NCI-H526 treated with DMSO at 0.1 percent for 48 hours (cell line): ENCODE measurements at regions not wholly inside any gene's neighbourhood (a gene's known extent, or its start where the extent isn't known, plus 50 kb on each side); places are given as distances from the start of the nearest gene placed in this dataset.

Source experiments
- DNase-seq: peaks from one replicate; lab custom pipeline; 2025; lab: John Stamatoyannopoulos, UW

DNA sequence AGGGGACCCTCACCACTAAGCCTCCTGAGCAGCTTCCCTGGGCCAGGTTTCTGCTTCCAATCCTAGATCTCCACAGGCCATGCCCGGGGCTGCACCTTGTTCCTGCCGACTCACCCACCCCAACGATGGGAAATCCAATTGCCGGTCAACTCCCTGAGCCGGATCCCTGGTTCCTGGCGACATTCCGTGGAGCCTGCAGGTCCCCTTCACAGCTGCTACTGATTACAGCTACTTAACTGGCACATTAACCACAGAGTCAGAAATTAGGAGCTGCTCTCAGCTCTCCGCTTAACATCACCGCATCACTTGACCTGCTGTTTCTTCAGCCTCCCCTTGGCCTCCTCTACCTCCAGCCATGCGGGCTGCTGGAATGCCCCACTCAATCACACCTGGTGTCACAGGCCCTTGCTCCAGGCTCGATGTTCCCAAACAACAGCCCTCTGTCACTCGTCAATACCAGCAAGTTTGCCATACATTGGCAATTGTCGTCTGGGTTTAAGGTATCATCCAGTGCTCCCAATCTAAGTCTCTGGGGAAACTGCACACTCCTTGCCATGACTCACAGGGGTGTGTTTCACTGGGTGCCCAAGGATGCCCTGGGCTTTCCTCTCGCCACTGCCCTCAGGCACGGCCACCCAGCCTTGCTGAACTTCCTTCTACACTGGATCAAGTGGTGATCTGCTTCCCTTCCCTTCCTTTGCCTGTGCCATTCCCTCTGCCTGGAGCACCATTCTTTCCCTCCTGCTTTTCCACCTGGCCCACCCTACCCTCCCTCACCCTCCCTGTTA, 181.0 kb downstream of the MN1 start:
- no peak for DNase-seq

DNA sequence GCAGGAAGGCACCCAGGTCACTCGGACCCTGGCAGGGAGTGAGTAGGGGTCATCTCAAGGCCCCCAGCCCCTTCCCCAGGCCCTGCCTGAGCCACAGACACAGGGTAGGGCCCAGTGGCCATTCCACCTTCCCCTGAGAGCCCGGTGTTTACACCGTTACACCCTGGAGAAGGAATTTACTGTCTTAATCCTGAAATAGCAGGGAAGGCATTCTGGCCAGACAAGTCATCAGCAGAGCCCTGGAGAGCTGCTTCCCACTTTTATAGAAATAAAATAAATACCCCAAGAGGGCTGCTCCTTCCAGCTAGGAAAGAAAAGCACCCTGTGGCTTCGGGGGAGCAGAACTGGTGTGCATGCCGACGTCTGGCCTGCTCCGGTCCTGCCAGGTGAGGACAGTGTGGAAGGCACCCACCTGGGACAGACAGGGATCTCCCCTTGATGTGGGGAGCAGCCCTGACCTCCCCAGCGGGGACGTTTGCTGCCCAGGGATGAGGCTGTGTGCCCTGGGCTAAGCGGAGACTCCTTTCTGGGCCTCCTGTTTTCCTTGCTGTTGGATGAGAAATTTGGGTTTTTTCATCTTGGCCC, 180.0 kb downstream of the MN1 start:
- DNase-seq = no peak

DNA sequence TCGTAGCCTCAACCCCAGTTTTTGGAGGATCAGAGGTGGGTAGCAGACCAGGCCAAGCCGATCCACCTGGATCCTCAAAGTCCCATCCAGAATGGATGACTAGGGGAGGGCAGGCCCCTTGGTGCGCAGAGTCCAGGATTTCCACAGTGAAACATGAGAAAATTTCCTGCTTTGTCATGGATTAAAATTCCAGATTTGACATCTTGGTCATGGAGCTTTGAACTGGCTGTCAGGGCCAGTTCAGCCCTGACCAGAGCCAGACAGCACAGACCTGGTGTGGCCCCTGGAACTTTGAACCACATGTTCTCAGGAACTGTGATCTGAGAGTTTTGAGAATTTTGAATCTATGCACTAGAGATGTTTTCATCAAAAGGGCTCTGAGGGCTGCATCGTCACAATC, 177.5 kb downstream of the MN1 start:
- DNase-seq = no peak

DNA sequence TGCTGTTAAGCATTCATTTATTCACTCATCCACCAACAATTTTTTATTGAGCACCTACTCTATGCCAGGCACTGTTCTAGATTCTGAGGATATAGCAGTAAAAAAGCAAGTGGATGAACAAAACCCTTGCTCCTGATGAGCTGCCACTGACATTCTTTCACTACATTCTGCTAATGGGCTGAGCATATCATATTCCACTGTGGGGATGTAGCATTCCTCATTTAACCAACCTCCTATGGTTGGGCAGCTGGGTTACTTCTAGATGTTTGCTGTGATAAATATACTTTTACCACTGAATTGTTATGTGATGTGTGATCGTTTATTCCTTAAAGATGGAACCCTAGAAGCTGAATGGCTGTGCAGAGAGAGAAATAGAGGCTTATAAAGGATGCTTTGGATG, 176.9 kb downstream of the MN1 start:
- DNase-seq = no peak

DNA sequence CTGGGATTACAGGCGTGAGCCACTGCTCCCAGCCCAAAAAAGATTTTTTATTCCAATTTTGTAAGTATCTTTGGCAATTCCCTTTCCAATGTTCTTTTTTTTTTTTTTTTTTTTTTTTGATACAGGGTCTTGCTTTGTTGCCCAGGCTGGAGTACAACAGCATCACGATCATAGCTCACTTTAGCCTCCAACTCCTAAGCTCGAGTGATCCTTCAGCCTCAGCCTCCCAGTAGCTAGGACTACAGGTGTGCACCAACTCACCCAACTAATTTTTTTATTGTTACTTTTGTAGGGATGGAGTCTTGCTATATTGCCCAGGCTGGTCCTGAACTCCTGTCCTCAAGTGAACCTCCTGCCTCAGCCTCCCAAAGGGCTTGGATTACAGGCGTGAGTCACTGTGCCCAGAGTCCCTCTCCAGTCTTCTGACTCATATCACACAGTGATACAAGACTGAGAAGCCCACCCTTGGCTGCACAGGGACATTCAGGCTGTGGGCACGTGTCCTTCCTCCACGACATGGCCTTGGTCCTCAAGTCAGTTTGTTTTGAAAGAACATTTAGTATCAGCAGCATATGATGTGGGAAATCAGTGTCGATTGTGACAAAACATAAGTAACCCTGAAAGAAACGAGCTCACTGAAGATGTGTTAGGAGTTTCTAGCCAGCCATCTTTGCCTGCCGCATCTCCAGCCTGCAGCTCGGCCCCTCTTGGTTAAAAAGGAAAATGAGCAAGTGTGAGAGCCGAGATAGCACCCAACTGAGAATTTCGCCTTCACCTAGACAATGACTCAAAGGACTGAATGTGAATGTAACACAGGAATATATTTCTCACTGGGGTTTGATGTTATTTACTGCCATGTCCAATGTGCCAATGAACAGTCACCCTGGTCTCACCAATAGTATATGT, 175.5 kb downstream of the MN1 start:
- DNase-seq = no peak

DNA sequence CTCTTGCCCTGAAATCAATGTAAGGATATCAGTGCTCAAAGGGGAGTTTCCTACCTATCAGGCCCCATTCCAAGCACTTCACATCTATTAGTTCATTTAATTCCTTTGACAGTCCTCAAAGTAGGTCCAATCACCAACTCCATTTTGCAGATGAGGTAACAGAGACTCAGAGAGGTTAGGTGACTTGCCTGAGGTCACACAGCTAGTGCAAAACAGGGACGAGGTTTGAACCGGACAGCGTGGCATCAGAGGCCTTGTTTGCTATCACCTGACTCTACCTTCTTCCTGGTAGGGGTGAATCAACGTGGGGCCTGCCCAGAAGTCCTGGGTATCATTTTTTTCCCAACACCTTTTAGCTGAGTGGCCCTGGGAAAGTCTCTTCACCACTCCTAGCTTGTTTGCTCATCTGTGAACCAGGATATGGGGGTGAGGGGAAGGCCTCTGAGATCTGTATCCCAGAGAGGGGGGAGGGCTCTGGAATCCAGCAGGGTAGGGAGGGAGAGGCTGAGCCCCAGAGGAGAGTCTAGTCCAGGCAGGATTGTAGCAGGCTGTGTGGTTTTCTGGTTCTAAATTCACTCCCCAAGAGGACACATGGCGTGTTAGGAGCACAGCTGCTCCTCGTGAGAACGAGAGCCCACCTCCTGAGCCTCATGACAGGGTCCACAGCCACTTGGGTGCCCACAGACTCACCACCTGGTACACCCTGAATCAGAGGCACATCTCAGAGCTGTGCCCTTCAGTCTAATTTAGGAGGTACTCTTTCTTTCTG, 174.7 kb downstream of the MN1 start:
- no peak for DNase-seq

DNA sequence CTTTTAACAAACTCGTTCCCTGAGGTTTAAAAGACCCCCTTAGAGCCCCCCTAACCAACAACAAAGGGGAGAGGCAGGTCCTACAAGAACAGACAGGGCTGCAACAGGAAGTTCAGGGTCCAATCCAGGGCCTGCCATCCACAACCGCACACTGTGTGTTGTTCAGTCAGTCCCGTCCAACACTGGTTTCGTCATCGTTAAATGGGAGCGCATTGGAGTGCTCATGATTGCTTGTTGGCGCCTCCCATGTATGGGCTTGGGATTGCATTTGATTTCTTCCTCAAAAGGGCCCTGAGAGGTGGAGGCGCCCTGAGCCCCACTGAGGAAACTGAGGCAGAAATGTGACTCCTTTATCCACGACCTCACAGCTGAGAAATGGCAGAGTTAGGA, 174.1 kb downstream of the MN1 start:
- DNase-seq = no peak

DNA sequence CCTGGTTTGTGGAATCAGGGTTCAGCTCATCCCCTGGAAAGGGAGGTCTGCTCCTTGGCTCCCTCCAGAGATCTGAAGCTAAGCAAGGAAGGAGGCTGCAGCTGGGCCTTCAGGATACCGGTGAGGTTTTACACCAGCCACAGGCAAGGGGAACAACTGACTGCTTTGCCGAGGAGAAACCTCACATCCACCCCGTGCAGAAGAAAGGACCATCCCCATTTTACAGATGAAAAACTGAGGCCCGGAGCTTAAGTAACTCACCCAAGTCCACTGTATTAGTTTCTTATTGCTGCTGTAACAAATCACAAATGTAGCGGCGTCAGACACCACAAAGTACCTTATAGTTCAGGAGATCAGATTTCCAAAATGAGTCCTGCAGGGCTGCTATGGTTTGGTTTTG, 173.7 kb downstream of the MN1 start:
- no peak for DNase-seq

DNA sequence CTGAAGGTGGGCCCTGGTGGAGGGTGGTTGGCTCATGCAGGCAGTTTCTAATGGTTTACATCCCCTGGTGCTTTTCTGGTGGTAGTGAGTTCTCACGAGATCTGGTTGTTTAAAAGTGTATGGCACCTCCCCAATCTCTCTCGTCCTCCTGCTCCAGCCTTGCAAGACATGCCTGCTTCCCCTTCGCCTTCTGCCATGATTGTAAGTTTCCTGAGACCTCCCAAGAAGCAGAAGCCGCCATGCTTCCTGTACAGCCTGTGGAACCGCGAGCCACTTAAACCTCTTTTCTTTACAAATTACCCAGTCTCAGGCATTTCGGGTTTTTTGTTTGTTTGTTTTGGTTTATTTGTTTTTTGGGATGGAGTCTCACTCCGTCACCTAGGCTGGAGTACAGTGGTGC, 173.2 kb downstream of the MN1 start:
- DNase-seq = no peak

DNA sequence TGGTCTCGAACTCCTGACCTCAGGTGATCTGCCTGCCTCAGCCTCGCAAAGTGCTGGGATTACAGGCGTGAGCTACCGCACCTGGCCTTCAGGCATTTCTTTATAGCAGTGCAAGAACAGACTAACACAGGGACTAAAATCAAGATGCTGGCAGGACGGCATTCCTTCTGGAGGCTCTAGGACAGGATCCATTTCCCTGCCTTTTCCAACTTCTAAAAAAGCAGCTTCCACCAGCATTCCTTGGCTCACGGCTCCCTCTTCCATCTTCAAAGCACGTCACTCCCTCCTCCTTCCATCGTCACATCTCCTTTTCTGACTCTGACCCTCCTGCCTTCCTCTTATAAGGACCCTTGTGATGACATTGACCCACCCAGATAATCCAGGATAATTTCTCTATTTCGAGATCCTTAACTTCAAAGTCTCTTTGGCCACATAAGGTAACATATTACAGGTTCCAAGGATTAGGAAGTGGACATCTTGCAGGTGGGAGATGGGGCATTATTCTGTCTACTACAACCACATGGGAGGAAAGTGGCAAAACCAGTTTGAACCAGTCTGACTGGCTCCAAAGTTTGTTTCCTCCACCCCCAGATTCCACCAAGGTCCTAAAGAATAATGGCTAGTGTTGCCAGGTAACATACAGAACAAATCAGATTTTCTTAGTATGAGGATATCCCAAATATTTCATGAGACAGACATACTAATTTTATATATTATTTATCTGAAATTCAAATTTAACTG, 172.5 kb downstream of the MN1 start:
- DNase-seq = no peak

DNA sequence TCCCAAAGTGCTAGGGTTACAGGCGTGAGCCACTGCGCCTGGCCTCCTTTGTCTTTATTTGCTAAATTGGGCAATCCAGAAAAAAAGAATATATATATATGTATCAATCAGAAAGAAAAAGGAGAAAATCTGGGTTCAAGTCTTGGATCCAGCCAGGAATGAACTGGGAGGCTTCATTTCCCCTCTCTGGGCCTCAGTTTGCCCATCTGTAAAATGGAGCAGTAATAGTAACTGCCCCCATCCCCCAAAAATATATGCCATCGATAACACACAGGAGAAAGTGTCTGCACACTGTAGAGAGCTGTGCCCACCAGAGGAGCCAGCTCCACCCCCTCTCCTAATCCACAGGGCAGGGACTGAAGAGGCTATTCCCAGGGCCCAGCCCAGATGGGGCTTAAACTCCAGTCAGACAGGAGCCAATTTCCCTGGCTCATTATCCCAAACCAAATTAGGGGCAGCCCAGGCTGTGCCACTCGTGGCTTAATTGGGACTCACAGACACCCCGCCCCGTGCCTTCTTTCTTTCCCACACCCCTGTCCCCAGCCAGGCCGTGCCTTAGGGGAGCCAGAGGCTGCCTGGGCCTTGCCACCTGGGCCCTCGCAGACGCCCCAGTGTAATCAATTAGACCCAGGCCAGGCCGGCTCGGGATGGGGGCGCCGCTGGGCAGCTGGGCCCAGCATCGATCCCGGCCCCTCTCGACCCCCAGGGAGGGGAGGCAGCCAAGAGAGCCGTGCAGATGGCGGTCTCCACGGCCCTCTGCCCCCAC, 171.5 kb downstream of the MN1 start:
- DNase-seq = no peak

DNA sequence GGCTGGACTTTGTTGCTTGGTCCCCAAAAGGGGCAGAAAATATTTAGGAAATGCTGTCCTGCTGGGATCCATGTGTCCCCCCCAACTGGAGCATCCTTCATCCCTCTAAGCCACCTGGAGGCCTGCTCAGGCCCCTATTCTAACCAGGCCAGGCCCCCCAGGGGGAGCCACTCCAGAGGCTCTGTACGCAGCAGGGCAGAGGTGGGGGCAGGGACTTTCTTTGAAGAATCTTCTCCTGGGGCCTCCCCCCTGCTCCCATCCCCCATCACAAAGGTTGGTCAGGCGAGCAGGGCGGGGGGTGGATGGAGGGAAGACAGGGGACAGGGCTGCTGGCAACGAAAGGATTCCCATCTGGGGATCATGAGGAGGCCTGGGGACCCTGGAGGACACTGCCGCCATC, 170.8 kb downstream of the MN1 start:
- no peak for DNase-seq

DNA sequence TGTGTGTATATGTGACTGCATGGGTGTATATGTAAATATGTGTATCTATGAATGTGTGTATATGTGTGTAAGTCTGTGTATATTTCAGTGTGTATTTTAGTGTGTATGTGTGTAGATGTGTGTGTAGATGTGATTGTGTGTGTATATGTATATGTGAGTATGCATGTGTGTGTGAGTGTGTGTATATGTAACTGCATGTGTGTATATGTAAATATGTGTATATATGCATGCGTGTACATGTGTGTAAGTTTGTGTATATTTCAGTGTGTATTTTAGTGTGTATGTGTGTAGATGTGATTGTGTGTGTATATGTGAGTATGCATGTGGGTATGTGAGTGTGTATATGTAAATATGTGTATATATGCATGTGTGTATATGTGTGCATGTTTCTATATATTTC, 169.9 kb downstream of the MN1 start:
- no peak for DNase-seq

DNA sequence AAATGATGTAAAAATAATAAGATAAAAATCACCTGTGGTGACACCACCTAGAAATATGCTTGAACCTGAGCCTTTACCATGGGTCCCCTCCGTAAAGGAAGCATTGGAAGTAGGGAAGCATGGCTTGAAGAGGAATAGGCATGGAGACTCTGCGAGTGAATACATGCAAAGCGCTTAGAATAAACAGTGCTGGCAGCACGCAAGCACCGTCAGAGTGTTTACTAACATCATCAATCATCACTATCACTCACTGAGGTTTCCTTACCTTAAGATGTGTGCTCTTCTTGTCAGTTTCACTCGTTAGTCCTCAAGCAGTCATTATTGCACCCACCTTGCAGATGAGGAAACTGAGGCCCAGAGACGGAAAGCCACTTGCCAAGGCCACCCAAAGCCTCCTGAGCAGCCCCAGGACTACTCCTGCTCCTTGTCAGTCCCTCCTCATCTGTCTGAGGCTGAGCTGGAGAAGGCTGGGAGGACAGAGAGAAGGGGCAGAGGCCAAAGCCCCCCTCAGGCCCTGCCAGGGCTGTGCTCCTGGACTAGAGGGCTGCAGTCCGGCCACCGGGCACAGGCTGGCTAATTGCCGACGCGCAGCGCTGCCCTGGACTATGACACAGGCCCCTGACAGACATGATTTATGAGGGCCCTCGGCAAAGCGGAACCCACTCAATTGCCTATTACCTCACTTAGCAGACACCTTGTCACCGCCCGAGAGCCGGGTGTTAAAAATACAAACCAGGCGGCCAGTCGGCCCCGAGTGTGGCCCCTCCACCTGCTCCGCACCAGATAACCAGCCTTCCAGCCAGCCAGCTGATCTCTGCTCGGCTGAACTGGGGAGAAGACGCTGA, 168.9 kb downstream of the MN1 start:
- peak; percentile 24 for DNase-seq

DNA sequence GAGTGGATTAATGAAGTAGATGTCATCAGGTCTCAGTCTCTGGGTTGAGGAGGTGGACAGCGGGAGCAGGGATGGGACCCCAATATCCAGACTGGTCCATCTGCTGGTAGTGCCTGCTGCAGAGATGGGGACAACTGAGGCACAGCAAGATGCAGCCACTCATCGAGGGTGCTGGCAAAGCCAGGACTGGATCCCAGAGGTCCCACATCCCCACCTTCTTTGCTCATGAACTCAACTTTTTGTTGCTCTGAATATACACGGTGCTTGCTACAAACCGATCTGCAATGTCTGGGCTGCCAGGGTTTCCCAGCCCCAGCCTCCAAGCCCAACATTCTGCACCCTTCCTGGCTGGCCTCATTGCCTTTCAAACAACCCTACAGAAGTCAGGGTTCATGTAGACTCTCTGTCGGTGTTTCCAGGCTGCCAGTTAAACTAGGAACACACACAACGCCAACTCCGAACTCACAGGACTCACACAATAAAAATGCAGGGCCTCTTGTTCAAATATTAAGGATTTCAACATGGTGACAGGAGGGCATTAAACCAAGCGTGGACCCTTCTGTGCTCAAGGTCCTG, 168.2 kb downstream of the MN1 start:
- DNase-seq = no peak

DNA sequence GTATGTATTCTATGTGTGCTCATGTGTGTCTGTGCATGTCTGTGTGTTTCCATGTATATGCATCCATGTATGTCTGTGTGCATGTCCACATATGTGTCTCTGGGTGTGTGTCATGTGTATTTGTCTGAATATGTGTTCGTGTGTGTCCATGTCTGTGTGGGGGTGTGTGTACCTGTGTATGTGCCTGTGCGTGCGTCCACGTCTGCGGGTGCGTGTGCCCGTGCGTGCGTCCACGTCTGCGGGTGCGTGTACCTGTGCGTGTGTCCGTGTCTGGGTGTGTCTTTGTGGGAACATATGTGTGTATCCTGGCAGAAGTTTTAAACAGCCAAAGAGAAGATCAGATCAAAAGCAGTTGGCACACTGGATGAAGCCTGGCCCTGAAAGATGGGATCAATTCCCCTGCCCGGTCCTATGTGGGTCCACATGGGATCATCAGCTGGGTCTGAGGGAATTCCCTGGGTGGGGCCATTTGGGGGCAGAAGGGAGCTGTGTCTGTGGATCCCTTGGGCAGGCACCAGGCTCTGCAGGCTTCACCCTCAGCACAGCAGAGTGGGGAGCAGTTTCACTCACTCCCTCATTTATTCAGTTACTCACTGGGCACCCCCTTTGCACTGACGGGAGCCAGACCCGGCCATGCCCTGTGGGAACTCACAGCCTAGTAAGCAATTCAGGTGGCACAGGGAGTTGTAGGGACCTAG, 167.4 kb downstream of the MN1 start:
- DNase-seq = no peak

DNA sequence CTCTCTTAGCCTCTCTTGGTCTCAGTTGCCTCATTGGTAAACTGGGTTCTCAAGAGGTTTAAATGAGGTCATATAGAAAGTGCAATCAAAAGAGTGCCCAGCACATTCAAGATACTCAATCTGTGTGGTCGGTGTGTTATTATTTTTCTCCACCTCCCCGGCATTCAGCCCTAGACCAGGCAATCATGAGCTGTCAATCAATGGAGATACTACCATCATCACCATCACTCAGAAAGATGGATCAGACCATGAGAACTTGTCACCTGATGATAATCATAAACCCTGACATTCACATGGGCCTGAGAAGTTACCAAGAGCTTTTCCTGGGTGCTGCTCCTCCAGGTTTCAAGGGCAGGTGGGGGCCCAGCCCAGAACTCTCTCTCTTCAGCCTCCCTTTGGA, 166.1 kb downstream of the MN1 start:
- no peak for DNase-seq

DNA sequence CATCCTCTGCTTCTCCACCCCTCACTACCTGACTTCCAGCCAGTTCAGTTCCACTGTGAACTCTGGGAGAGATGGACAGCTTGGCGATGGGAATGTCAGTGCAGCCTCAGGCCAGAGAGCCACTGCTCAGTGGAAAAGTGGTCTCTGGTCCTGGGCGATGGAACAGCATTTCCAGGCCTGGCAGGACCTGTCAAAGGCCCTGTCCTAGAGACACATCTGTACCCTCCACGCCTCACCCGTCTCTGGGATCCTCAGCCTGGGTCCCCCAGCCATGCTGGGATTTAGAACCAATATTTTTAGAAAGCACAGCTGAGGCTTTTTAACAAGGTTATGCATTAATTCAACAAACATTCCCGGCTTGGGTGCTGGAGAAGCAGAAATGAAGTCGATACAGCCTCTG, 165.7 kb downstream of the MN1 start:
- no peak for DNase-seq
